GM19324 (cell line): ENCODE measurements at regions not wholly inside any gene's neighbourhood (a gene's known extent, or its start where the extent isn't known, plus 50 kb on each side); places are given as distances from the start of the nearest gene placed in this dataset.

ENCODE experiments used
- ATAC-seq: cut with Tn5 transposase; IDR thresholded peaks from one replicate; pipeline ENCODE4 v1.9.1; 2021; ENCODE audit warnings: mild to moderate bottlenecking, moderate library complexity; ENCODE audit not compliant: unreplicated experiment, low FRiP score

- ATAC-seq: no peak
These were observed 60.3 kb upstream of the CLDN10 start for GRCh38 chr13:95492044-95492801.

- ATAC-seq: no peak
These were observed 58.3 kb upstream of the CLDN10 start for GRCh38 chr13:95494082-95494681.

- no peak for ATAC-seq
These were observed 56.0 kb upstream of the CLDN10 start for GRCh38 chr13:95496485-95496884.

GRCh38 chr13:95497381-95497807 is 55.1 kb upstream of the CLDN10 start:
- no peak for ATAC-seq

DNA sequence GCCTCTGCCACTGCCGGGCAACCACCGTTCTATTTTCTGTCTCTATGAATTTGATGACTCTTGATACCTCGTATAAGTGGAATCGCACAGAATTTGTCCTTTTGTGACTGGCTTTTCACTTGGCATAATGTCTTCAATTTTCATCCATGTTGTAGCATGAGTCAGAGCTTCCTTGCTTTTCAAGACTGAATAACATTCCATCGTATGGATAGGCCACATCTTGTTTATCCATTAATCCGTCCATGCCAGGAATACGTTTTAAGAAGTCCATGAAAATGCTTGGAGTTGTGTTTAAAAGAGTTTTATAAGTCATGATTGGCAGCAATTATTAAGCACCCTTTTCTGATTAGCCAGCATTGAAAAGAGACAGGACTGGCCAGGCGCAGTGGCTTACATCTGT is 53.6 kb upstream of the CLDN10 start:
- no peak for ATAC-seq

GRCh38 chr13:95499811-95500712 is 52.5 kb upstream of the CLDN10 start:
- no peak for ATAC-seq

- ATAC-seq: no peak
These were observed 50.3 kb upstream of the CLDN10 start for GRCh38 chr13:95502216-95502615.
